ENCODE measurements at regions not wholly inside any gene's neighbourhood (a gene's known extent, or its start where the extent isn't known, plus 50 kb on each side); places are given as distances from the start of the nearest gene placed in this dataset.

GRCh38 chr19:28003543-28003942 lies 1209.4 kb downstream of the UQCRFS1 start:
- Histone ChIP-seq H3K4me3 (no peak overlapping the region), H3K27ac (no peak overlapping the region), H3K4me1 (no peaks in the 10 kb centered on the region), H3K36me3 (replicated peaks in 1 of 2; ENCODE audit: insufficient read depth in 1 of 2, low read depth in 2 of 2) (no peaks in the 10 kb centered on the region), H3K27me3 (no peaks in the 10 kb centered on the region), H3K9me3 (no peaks in the 10 kb centered on the region)
- 100% methylated on average over 1 of the region's 1 CpG for WGBS, 2 donors
- ATAC-seq (no peak), DNase-seq (no peak)
- intact Hi-C loops (cut with DNase I), result no loop called here
- TF ChIP-seq CTCF (IDR thresholded peaks at IDR 0.05) (no peak), POLR2A (IDR thresholded peaks at IDR 0.05) (no peak)

DNA sequence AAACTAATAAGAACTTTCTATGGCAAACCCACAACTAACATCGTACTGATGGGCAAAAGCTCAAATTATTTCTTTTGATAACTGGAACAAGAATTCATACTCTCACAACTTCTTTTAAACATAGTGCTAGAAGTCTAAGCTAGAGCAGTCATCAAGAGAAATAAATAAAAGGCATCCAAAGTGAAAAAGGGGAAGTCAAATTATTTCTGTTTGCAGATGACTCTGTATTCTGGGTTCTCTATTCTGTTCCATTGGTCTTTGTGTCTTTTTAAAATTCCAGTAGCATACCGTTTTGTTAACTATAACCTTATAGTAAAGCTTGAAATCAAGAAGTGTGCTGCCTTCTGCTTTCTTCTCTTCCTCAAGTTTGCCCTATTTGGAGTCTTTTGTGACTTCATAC lies 1215.9 kb downstream of the UQCRFS1 start:
- Histone ChIP-seq H3K36me3 (replicated peaks in 1 of 2; ENCODE audit: insufficient read depth in 1 of 2, low read depth in 2 of 2) (no peaks in the 10 kb centered on the region), H3K4me3 (no peak overlapping the region), H3K27ac (no peak overlapping the region), H3K4me1 (no peaks in the 10 kb centered on the region), H3K9me3 (no peaks in the 10 kb centered on the region), H3K27me3 (no peaks in the 10 kb centered on the region)
- intact Hi-C loops (cut with DNase I), result no loop called here
- 64 to 70% methylated on average over 2 of the region's 2 CpGs for WGBS, 2 donors
- ATAC-seq, result no peak
- no peak for DNase-seq
- TF ChIP-seq POLR2A (IDR thresholded peaks at IDR 0.05) (no peak), CTCF (IDR thresholded peaks at IDR 0.05) (no peak)

- no peak for TF ChIP-seq CTCF (IDR thresholded peaks at IDR 0.05)
- DNase-seq (no peak), ATAC-seq (no peak)
- WGBS, 2 donors, result 61% methylated on average over 6 of the region's 6 CpGs
- H3K27ac ChIP-seq, result no peak overlapping the region
- H3K36me3 ChIP-seq (replicated peaks in 1 of 2; ENCODE audit: insufficient read depth in 1 of 2, low read depth in 2 of 2), result no peaks in the 10 kb centered on the region
- no peaks in the 10 kb centered on the region for H3K9me3 ChIP-seq
- intact Hi-C loops (cut with DNase I), result no loop called here
- H3K27me3 ChIP-seq, result no peaks in the 10 kb centered on the region
- no peaks in the 10 kb centered on the region for H3K4me1 ChIP-seq
- H3K4me3 ChIP-seq, result no peak overlapping the region
These were observed 1219.1 kb downstream of the UQCRFS1 start for GRCh38 chr19:27993619-27994570.

DNA sequence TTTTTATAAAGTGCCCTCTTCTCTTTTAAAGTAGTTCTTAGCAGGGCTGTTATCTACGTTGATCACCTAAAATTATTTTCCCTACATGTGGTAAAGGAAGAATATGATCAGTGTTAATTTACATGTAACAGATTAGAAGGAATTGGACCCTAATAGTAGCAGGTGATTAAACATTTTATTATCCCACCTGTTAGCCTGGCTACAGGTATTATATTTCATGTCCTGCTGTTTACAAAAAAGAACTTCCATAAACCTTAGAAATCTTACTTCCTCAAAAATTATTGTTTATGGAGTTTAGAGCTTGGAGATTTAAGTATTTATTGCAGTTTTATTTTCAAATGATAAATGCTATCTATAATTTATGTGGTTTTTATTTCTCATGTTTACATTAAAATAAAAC lies 1226.7 kb downstream of the UQCRFS1 start:
- ATAC-seq (no peak), DNase-seq (no peak)
- Histone ChIP-seq H3K27ac (no peak overlapping the region), H3K4me3 (no peak overlapping the region), H3K9me3 (no peaks in the 10 kb centered on the region), H3K4me1 (peaks cover 17% of the 10 kb centered on the region), H3K27me3 (no peaks in the 10 kb centered on the region), H3K36me3 (replicated peaks in 1 of 2; ENCODE audit: insufficient read depth in 1 of 2, low read depth in 2 of 2) (no peaks in the 10 kb centered on the region)
- intact Hi-C loops (cut with DNase I), result no loop called here
- WGBS, 2 donors, result 32 to 39% methylated on average over 1 of the region's 1 CpG
- TF ChIP-seq CTCF (IDR thresholded peaks at IDR 0.05) (no peak), POLR2A (IDR thresholded peaks at IDR 0.05) (no peak)
